ENCODE measurements at regions not wholly inside any gene's neighbourhood (a gene's known extent, or its start where the extent isn't known, plus 50 kb on each side); places are given as distances from the start of the nearest gene placed in this dataset.
"Not testable (repeated sequence)": the region's sequence is repeated elsewhere in the genome, so short reads cannot be mapped to it uniquely, and the experiment has no call there.

DNA sequence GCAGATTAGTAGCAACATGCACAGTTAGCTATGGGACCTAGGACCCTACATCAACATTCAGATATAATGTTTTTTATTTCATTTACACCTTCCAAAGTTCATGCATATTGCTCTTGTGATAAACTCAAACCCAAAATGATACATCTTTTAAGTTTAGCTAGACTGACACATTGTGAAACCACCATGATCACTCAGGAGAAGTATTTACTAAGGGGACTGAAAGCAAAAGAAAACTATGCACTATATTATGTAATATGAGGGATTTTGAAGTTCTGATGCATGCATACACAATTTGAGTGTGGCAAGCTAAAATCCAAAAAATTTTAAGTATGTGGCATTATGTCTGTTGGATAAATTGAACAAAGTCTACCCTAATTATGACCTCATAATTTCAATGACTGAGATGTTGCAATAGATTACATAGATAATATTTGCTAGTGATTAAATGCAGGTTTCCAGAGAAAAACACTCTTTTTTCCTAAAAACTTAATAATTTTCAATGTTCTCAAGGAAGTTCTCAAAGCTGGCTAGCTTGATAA lies 914.8 kb upstream of the GRIA3 start:
- peak; percentile 7 for DNase-seq
- H3K9me3 Mint-ChIP-seq, result peaks cover 10% of the 10 kb centered on the region; the same call in 1 of the 2 replicates

DNA sequence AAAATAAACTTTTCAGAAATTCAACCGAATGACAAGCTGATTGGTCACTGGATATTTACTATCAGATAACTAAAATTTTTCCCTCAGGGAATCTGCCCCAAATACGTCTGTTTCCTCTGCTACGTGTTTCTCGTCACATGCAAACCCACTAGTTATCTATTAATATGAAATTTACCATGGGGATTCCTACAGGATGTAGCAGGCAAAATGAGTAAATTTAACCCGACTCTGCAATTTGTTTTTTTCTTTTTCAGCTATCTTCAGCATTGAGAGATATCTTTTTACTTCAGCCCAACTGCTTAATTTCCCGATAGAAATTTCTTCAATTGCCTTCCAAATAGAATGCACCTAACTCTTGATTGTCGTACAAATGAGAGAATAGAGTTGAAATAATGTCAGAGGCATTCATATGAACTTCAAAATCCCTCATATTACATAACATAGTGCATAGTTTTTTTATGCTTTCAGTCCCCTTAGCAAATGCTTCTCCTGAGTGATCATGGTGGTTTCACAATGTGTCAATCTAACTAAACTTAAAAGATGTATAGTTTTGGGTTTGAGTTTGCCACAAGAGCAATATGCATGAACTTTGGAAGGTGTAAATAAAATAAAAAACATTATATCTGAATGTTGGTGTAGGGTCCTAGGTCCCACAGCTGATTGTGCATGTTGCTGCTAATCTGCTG lies 913.1 kb upstream of the GRIA3 start:
- H3K27me3 Mint-ChIP-seq (ENCODE audit: insufficient read depth), result no peaks in the 10 kb centered on the region
- no peak overlapping the region for H3K27ac Mint-ChIP-seq
- peaks cover 20% of the 10 kb centered on the region; the same call in 1 of the 2 replicates for H3K4me1 Mint-ChIP-seq (ENCODE audit: low read depth)
- no peak overlapping the region for H3K4me3 Mint-ChIP-seq
- no peak for DNase-seq
- peaks cover 9% of the 10 kb centered on the region; the same call in 1 of the 2 replicates for H3K36me3 Mint-ChIP-seq (ENCODE audit: low read depth)
- TF ChIP-seq, protein P1, sequence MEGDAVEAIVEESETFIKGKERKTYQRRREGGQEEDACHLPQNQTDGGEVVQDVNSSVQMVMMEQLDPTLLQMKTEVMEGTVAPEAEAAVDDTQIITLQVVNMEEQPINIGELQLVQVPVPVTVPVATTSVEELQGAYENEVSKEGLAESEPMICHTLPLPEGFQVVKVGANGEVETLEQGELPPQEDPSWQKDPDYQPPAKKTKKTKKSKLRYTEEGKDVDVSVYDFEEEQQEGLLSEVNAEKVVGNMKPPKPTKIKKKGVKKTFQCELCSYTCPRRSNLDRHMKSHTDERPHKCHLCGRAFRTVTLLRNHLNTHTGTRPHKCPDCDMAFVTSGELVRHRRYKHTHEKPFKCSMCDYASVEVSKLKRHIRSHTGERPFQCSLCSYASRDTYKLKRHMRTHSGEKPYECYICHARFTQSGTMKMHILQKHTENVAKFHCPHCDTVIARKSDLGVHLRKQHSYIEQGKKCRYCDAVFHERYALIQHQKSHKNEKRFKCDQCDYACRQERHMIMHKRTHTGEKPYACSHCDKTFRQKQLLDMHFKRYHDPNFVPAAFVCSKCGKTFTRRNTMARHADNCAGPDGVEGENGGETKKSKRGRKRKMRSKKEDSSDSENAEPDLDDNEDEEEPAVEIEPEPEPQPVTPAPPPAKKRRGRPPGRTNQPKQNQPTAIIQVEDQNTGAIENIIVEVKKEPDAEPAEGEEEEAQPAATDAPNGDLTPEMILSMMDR (IDR thresholded peaks at IDR 0.05), result no peak
- peaks cover 10% of the 10 kb centered on the region; the same call in 1 of the 2 replicates for H3K9me3 Mint-ChIP-seq

More for the DNA sequence above, 914.8 kb upstream of the GRIA3 start:
- H3K4me3 Mint-ChIP-seq, result no peak overlapping the region
- peaks cover 20% of the 10 kb centered on the region; the same call in 1 of the 2 replicates for H3K4me1 Mint-ChIP-seq (ENCODE audit: low read depth)
- peak overlapping the region; percentile 47 for H3K27ac Mint-ChIP-seq
- no peaks in the 10 kb centered on the region for H3K27me3 Mint-ChIP-seq (ENCODE audit: insufficient read depth)
- TF ChIP-seq, protein P1 (IDR thresholded peaks at IDR 0.05), result no peak
- H3K36me3 Mint-ChIP-seq (ENCODE audit: low read depth), result peaks cover 9% of the 10 kb centered on the region; the same call in 1 of the 2 replicates

DNA sequence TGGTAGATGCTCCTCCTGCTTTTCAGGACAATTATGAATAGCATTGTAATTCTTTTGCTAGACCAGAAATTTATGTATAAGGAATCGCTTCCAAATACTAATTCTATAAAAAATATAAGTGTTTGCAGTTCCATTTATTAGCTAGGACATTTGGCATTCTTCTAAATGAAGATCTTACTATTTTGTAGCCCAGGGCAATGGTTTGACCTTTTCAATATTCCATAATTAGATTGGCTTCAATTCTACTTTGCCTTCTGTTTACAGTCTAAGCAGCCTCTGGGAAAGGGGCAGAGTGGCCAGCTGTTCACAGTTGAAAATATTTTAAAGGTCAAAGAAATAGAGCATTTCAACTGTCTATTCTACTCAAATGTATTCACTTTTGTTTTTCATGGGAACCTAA lies 912.1 kb upstream of the GRIA3 start:
- H3K27me3 Mint-ChIP-seq (ENCODE audit: insufficient read depth), result no peaks in the 10 kb centered on the region
- TF ChIP-seq, protein P1 (IDR thresholded peaks at IDR 0.05), result no peak
- no peak overlapping the region for H3K27ac Mint-ChIP-seq
- peaks cover 20% of the 10 kb centered on the region; the same call in 1 of the 2 replicates for H3K4me1 Mint-ChIP-seq (ENCODE audit: low read depth)
- DNase-seq, result no peak
- peaks cover 9% of the 10 kb centered on the region; the same call in 1 of the 2 replicates for H3K36me3 Mint-ChIP-seq (ENCODE audit: low read depth)
- H3K4me3 Mint-ChIP-seq, result no peak overlapping the region
- peaks cover 10% of the 10 kb centered on the region; the same call in 1 of the 2 replicates for H3K9me3 Mint-ChIP-seq

DNA sequence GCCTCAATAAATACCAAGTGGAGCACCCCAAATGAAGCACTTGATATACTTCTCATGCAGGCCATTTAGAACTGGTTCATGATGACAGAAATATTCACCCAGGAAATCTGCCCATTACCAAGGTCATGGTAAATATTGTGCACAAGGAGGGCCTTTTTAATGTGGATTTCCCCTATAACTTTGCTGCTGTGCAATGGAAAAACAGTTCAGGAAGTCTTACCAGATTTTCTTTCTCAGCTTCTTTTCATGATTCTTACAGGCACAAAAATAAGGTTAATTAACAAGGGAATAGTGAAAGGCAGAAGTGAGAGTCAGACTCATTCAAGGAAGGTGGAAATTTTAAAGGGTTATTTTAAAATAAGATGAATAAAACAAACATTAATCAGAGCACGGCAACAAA lies 904.3 kb upstream of the GRIA3 start:
- no peak for DNase-seq
- TF ChIP-seq, protein P1 (IDR thresholded peaks at IDR 0.05), result no peak
- H3K4me3 Mint-ChIP-seq, result no peak overlapping the region

DNA sequence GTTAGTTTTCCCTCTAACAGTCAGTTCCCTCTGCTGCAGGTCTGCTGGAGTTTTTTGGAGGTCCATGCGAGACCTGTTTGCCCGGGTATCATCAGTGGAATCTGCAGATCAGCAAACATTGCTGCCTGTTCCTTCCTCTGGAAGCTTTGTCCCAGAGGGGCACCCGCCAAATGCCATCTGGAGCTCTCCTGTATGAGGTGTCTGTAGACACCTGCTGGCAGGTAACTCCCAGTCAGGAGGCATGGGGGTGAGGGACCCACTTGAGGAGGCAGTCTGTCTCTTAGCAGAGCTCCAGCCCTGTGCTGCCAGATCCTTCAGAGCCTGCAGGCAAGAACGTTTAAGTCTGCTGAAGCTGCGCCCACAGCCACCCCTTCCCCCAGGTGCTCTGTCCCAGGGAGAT lies 884.3 kb upstream of the GRIA3 start:
- not testable (repeated sequence) for H3K27me3 Mint-ChIP-seq (ENCODE audit: insufficient read depth); DNase-seq; H3K9me3 Mint-ChIP-seq; H3K4me3 Mint-ChIP-seq; H3K4me1 Mint-ChIP-seq (ENCODE audit: low read depth); H3K36me3 Mint-ChIP-seq (ENCODE audit: low read depth); H3K27ac Mint-ChIP-seq

More for the DNA sequence above, 904.3 kb upstream of the GRIA3 start:
- H3K27me3 Mint-ChIP-seq (ENCODE audit: insufficient read depth), result no peaks in the 10 kb centered on the region
- H3K36me3 Mint-ChIP-seq (ENCODE audit: low read depth), result no peaks in the 10 kb centered on the region
- H3K9me3 Mint-ChIP-seq, result no peaks in the 10 kb centered on the region
- H3K4me1 Mint-ChIP-seq (ENCODE audit: low read depth), result no peaks in the 10 kb centered on the region
- H3K27ac Mint-ChIP-seq, result no peak overlapping the region

DNA sequence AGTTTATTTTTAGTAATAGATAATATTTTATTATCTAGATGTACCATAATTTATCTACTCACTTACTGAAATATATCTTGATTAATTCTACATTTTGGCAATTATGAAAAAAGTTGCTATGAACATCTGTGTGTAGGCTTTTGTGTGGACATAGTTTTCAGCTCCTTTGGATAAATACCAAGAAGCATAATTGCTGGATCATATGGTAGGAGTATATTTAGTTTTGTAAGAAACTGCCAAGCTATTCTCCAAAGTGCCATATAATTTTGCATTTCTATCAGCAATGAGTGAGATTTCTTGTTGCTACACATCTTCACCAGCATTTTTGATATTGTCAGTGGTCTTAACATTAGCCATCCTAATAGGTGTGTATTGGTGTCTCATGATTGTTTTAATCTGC lies 882.6 kb upstream of the GRIA3 start:
- H3K4me1 Mint-ChIP-seq (ENCODE audit: low read depth), result no peaks in the 10 kb centered on the region
- TF ChIP-seq, protein P1 (IDR thresholded peaks at IDR 0.05), result no peak

More for the DNA sequence above, 882.6 kb upstream of the GRIA3 start:
- Mint-ChIP-seq H3K4me3 (no peak overlapping the region), H3K27ac (no peak overlapping the region), H3K27me3 (ENCODE audit: insufficient read depth) (no peaks in the 10 kb centered on the region), H3K9me3 (no peaks in the 10 kb centered on the region), H3K36me3 (ENCODE audit: low read depth) (no peaks in the 10 kb centered on the region; the same call in 1 of the 2 replicates)
- DNase-seq, result no peak
